Gastrocnemius medialis (tissue), 4 donors: ENCODE measurements at regions not wholly inside any gene's neighbourhood (a gene's known extent, or its start where the extent isn't known, plus 50 kb on each side); places are given as distances from the start of the nearest gene placed in this dataset.
"Not testable (repeated sequence)": the region's sequence is repeated elsewhere in the genome, so short reads cannot be mapped to it uniquely, and the experiment has no call there.

Source experiments
- ATAC-seq, 2 donors: fragments of 150-250 bp; one replicate each; pipeline ENCODE4 v1.9.1; 2016
- DNase-seq, 2 donors: peaks; one replicate each; pipeline ENCODE4 v3.0.0-alpha.2; 2019
- H3K27ac ChIP-seq, 4 donors: fragments of 200-600 bp; sonication (generic); 1 replicate in 1 of 4; 2 replicates in 3 of 4; pipeline ENCODE4 v1.5.1; 2016 to 2018; ENCODE audit warnings: mild to moderate bottlenecking in 2 of 4, moderate library complexity in 1 of 4
- H3K27me3 ChIP-seq, 3 donors: fragments of 200-600 bp; sonication (generic) in 2 of 3; 1 replicate in 1 of 3; 2 replicates in 2 of 3; pipeline versions ENCODE4 v1.5.1 to v1.6.0; 2016 to 2019; ENCODE audit warnings: mild to moderate bottlenecking in 1 of 3, moderate library complexity in 1 of 3
- H3K36me3 ChIP-seq, 2 donors: fragments of 200-600 bp; sonication (generic) in 1 of 2; one replicate each; pipeline ENCODE4 v1.5.1; 2017 to 2018
- H3K4me1 ChIP-seq, 2 donors: fragments of 200-600 bp; sonication (generic) in 1 of 2; one replicate each; pipeline ENCODE4 v1.5.1; 2016 to 2017; ENCODE audit warnings: mild to moderate bottlenecking in 2 of 2
- H3K4me3 ChIP-seq, 4 donors: fragments of 200-600 bp; sonication (generic) in 3 of 4; 1 replicate in 1 of 4; 2 replicates in 3 of 4; pipeline ENCODE4 v1.5.1; 2016 to 2019; ENCODE audit warnings: mild to moderate bottlenecking in 2 of 4
- H3K9me3 ChIP-seq, 3 donors: fragments of 200-600 bp; sonication (generic) in 2 of 3; 1 replicate in 1 of 3; 2 replicates in 2 of 3; pipeline ENCODE4 v1.5.1; 2016 to 2019
- POLR2A ChIP-seq, 2 donors: fragments of 450-650 bp; IDR thresholded peaks; one replicate each; pipeline ENCODE4 v1.6.1; 2017; ENCODE audit warnings: antibody characterized with exemption in 2 of 2, mild to moderate bottlenecking in 2 of 2, moderate library complexity in 2 of 2
- in situ Hi-C, 4 donors: fragments of 200-750 bp; cut with MboI; loops; one replicate each; pipeline versions ENCODE4 v1.15.0 to v1.8.0; 2017; ENCODE audit warnings: low sequenced_read_pairs in 4 of 4
- intact Hi-C: fragments of 100-400 bp; cut with DNase I; formaldehyde crosslinking; loops from one replicate; pipeline ENCODE4 v1.15.1; 2023; ENCODE audit warnings: low total_unique reads
- TF ChIP-seq, protein P1 (sequence below), 5 experiments: fragments of 450-650 bp in 3 of 5; fragments of 200-600 bp in 2 of 5; sonication (generic) in 2 of 5; IDR thresholded peaks in 4 of 5; conservative IDR thresholded peaks in 1 of 5; 1 replicate in 4 of 5; 2 replicates in 1 of 5; pipeline ENCODE4 v1.5.1; 2016 to 2019; ENCODE audit warnings: antibody characterized with exemption in 5 of 5, mild to moderate bottlenecking in 3 of 5, moderate library complexity in 3 of 5

DNA sequence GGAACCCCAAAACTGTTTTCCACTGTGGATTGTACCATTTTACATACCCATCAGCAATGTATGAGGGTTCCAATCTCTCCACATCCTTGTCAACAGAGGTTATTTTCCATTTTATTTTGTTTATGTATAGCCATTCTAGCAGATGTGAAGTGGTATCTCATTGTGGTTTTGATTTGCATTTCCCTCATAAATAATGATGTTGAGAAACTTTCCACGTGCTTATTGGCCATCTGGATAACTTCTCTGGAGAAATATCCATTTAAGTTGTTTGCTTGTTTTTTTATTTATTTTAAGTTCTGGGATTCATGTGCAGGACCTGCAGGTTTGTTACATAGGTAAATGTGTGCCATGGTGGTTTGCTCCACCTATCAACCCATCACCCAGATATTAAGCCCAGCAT is 280.2 kb upstream of the USP25 start:
- Histone ChIP-seq H3K36me3 (no peaks in the 10 kb centered on the region), H3K9me3 (no peaks in the 10 kb centered on the region), H3K4me3 (no peak overlapping the region), H3K27ac (no peak overlapping the region), H3K4me1 (peaks cover 10 to 25% of the 10 kb centered on the region in 2 donors), H3K27me3 (no peaks in the 10 kb centered on the region)
- intact Hi-C loops (no loop called here), in situ Hi-C loops (no loop called here)
- no peak for TF ChIP-seq POLR2A (IDR thresholded peaks at IDR 0.05)
- DNase-seq (no peak), ATAC-seq (no peak)

GRCh38 chr21:15453261-15453660 is 276.5 kb upstream of the USP25 start:
- DNase-seq, result no peak
- no peaks in the 10 kb centered on the region for H3K27me3 ChIP-seq
- in situ Hi-C loops, result no loop called here
- intact Hi-C loops, result no loop called here
- peaks cover 0 to 7% of the 10 kb centered on the region in 2 donors for H3K4me1 ChIP-seq
- H3K9me3 ChIP-seq, result no peaks in the 10 kb centered on the region
- H3K36me3 ChIP-seq, result no peaks in the 10 kb centered on the region
- TF ChIP-seq, protein P1, sequence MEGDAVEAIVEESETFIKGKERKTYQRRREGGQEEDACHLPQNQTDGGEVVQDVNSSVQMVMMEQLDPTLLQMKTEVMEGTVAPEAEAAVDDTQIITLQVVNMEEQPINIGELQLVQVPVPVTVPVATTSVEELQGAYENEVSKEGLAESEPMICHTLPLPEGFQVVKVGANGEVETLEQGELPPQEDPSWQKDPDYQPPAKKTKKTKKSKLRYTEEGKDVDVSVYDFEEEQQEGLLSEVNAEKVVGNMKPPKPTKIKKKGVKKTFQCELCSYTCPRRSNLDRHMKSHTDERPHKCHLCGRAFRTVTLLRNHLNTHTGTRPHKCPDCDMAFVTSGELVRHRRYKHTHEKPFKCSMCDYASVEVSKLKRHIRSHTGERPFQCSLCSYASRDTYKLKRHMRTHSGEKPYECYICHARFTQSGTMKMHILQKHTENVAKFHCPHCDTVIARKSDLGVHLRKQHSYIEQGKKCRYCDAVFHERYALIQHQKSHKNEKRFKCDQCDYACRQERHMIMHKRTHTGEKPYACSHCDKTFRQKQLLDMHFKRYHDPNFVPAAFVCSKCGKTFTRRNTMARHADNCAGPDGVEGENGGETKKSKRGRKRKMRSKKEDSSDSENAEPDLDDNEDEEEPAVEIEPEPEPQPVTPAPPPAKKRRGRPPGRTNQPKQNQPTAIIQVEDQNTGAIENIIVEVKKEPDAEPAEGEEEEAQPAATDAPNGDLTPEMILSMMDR (IDR thresholded peaks at IDR 0.05 in 4 of 5, conservative IDR thresholded peaks at IDR 0.05 in 1 of 5), result no peak
- TF ChIP-seq POLR2A (IDR thresholded peaks at IDR 0.05), result no peak
- ATAC-seq, result no peak
- peak overlapping the region in 3 of 4 donors; percentile 14 to 80 (median 48) for H3K27ac ChIP-seq
- H3K4me3 ChIP-seq, result no peak overlapping the region

- DNase-seq, H3K9me3 ChIP-seq, in situ Hi-C loops, intact Hi-C loops, H3K27me3 ChIP-seq, H3K4me3 ChIP-seq, H3K36me3 ChIP-seq, H3K4me1 ChIP-seq: not testable (repeated sequence)
- peak in 1 of 2 donors; percentile 39 for TF ChIP-seq POLR2A (IDR thresholded peaks at IDR 0.05)
- peak overlapping the region in 3 of 4 donors; percentile 14 to 80 (median 48) for H3K27ac ChIP-seq
- peak in 1 of 2 donors; percentile 85 for ATAC-seq
These were observed 276.0 kb upstream of the USP25 start for GRCh38 chr21:15453785-15454184.

GRCh38 chr21:15454931-15455330 is 274.9 kb upstream of the USP25 start:
- H3K9me3 ChIP-seq, H3K4me3 ChIP-seq, H3K27me3 ChIP-seq, intact Hi-C loops, H3K4me1 ChIP-seq, in situ Hi-C loops, ATAC-seq, DNase-seq, H3K36me3 ChIP-seq: not testable (repeated sequence)
- H3K27ac ChIP-seq, result peak overlapping the region in 2 of 4 donors; percentile 48 to 80

- ATAC-seq, result no peak
These were observed 273.8 kb upstream of the USP25 start for GRCh38 chr21:15455819-15456462.

GRCh38 chr21:15457965-15458364 is 271.8 kb upstream of the USP25 start:
- Histone ChIP-seq H3K4me3 (no peak overlapping the region), H3K27me3 (no peaks in the 10 kb centered on the region), H3K4me1 (peaks cover 0 to 7% of the 10 kb centered on the region in 2 donors), H3K36me3 (no peaks in the 10 kb centered on the region), H3K27ac (no peak overlapping the region), H3K9me3 (no peaks in the 10 kb centered on the region)
- DNase-seq (no peak), ATAC-seq (no peak)
- no peak for TF ChIP-seq POLR2A (IDR thresholded peaks at IDR 0.05)
- TF ChIP-seq, protein P1 (IDR thresholded peaks at IDR 0.05 in 4 of 5, conservative IDR thresholded peaks at IDR 0.05 in 1 of 5), result no peak
- intact Hi-C loops (no loop called here), in situ Hi-C loops (no loop called here)

More at GRCh38 chr21:15455819-15456462, 273.8 kb upstream of the USP25 start:
- no peaks in the 10 kb centered on the region for H3K27me3 ChIP-seq
- H3K36me3 ChIP-seq, result no peaks in the 10 kb centered on the region
- in situ Hi-C loops, result no loop called here
- H3K9me3 ChIP-seq, result no peaks in the 10 kb centered on the region
- H3K4me3 ChIP-seq, result no peak overlapping the region
- no peak overlapping the region for H3K27ac ChIP-seq
- intact Hi-C loops, result no loop called here
- no peak for TF ChIP-seq POLR2A (IDR thresholded peaks at IDR 0.05)
- TF ChIP-seq, protein P1 (IDR thresholded peaks at IDR 0.05 in 4 of 5, conservative IDR thresholded peaks at IDR 0.05 in 1 of 5), result no peak
- peaks cover 0 to 7% of the 10 kb centered on the region in 2 donors for H3K4me1 ChIP-seq
- DNase-seq, result no peak
